GM23338 (cell line): ENCODE measurements at regions not wholly inside any gene's neighbourhood (a gene's known extent, or its start where the extent isn't known, plus 50 kb on each side); places are given as distances from the start of the nearest gene placed in this dataset.

Experiments used
- CTCF ChIP-seq, 2 experiments: fragments of 200-600 bp in 1 of 2; sonication (generic) in 1 of 2; conservative IDR thresholded peaks; 2 replicates each; pipeline versions ENCODE4 v1.5.1 to v1.6.1; 2016 to 2017; ENCODE audit warnings: antibody characterized with exemption in 2 of 2, low read depth in 2 of 2, mild to moderate bottlenecking in 2 of 2, moderate library complexity in 1 of 2
- EZH2 ChIP-seq: fragments of 200-600 bp; sonication (generic); IDR thresholded peaks from one replicate; pipeline ENCODE4 v1.8.0; 2017; ENCODE audit warnings: antibody characterized with exemption, mild to moderate bottlenecking, low read depth; ENCODE audit not compliant: unreplicated experiment
- EZH2phosphoT487 ChIP-seq: fragments of 200-600 bp; sonication (generic); IDR thresholded peaks from one replicate; pipeline ENCODE4 v1.8.1; 2018; ENCODE audit warnings: antibody characterized with exemption; ENCODE audit not compliant: unreplicated experiment
- JUNB ChIP-seq: IDR thresholded peaks from one replicate; pipeline ENCODE4 v1.6.1; 2016; ENCODE audit warnings: antibody characterized with exemption; ENCODE audit not compliant: unreplicated experiment
- POLR2AphosphoS5 ChIP-seq: IDR thresholded peaks from 2 replicates; pipeline ENCODE4 v1.6.1; 2016; ENCODE audit warnings: antibody characterized with exemption, low read depth
- REST ChIP-seq: IDR thresholded peaks from one replicate; pipeline ENCODE4 v1.6.1; 2018; ENCODE audit warnings: antibody characterized with exemption; ENCODE audit not compliant: unreplicated experiment

- no peak for TF ChIP-seq CTCF (conservative IDR thresholded peaks at IDR 0.05; ENCODE audit: low read depth in 2 of 2)
- no peak for TF ChIP-seq REST
- TF ChIP-seq JUNB: no peak
- TF ChIP-seq POLR2AphosphoS5: no peak
- TF ChIP-seq EZH2: no peak
- TF ChIP-seq EZH2phosphoT487: no peak
Observed at GRCh38 chr2:8142461-8142860, 539.4 kb upstream of the ID2 start.
